ENCODE measurements at regions not wholly inside any gene's neighbourhood (a gene's known extent, or its start where the extent isn't known, plus 50 kb on each side); places are given as distances from the start of the nearest gene placed in this dataset.
"Not testable (repeated sequence)": the region's sequence is repeated elsewhere in the genome, so short reads cannot be mapped to it uniquely, and the experiment has no call there.

- no peak for DNase-seq
Observed at GRCh38 chr3:18586076-18586475, 160.9 kb upstream of the SATB1 start.

- no peak for DNase-seq
Observed at GRCh38 chr3:18585004-18585968, 160.1 kb upstream of the SATB1 start.

- no peak for DNase-seq
Observed at GRCh38 chr3:18580268-18580667, 155.1 kb upstream of the SATB1 start.

- DNase-seq, result no peak
Observed at GRCh38 chr3:18579661-18580060, 154.5 kb upstream of the SATB1 start.

- DNase-seq, result no peak
Observed at GRCh38 chr3:18575573-18575972, 150.4 kb upstream of the SATB1 start.

GRCh38 chr3:18572809-18573208 is 147.7 kb upstream of the SATB1 start:
- no peak for DNase-seq

GRCh38 chr3:18567293-18567692 is 142.2 kb upstream of the SATB1 start:
- no peak for DNase-seq

GRCh38 chr3:18562364-18563154 is 137.4 kb upstream of the SATB1 start:
- DNase-seq, result no peak

- no peak for DNase-seq
Observed at GRCh38 chr3:18559331-18559842, 134.2 kb upstream of the SATB1 start.

- no peak for DNase-seq
Observed at GRCh38 chr3:18558507-18558906, 133.4 kb upstream of the SATB1 start.

- no peak for DNase-seq
Observed at GRCh38 chr3:18557216-18557615, 132.1 kb upstream of the SATB1 start.

- DNase-seq, result no peak
Observed at GRCh38 chr3:18556503-18557135, 131.5 kb upstream of the SATB1 start.

GRCh38 chr3:18556001-18556408 is 130.9 kb upstream of the SATB1 start:
- no peak for DNase-seq

- DNase-seq, result not testable (repeated sequence)
Observed at GRCh38 chr3:18552579-18553105, 127.5 kb upstream of the SATB1 start.

- DNase-seq, result no peak
Observed at GRCh38 chr3:18546632-18547031, 121.5 kb upstream of the SATB1 start.

GRCh38 chr3:18544146-18544545 is 119.0 kb upstream of the SATB1 start:
- no peak for DNase-seq

- DNase-seq, result no peak
Observed at GRCh38 chr3:18538463-18539230, 113.5 kb upstream of the SATB1 start.

GRCh38 chr3:18533039-18533438 is 107.9 kb upstream of the SATB1 start:
- DNase-seq, result no peak

- DNase-seq, result no peak
Observed at GRCh38 chr3:18531662-18532061, 106.5 kb upstream of the SATB1 start.

- DNase-seq, result no peak
Observed at GRCh38 chr3:18529631-18530030, 104.5 kb upstream of the SATB1 start.

- DNase-seq, result no peak
Observed at GRCh38 chr3:18527691-18528090, 102.6 kb upstream of the SATB1 start.

GRCh38 chr3:18526667-18527066 is 101.5 kb upstream of the SATB1 start:
- no peak for DNase-seq
